Fibroblast of skin of left biceps (primary cell): ENCODE measurements at regions not wholly inside any gene's neighbourhood (a gene's known extent, or its start where the extent isn't known, plus 50 kb on each side); places are given as distances from the start of the nearest gene placed in this dataset.

Experiments used
- DNase-seq, 2 experiments: peaks; one replicate each; pipeline ENCODE4 v3.0.0-alpha.2; 2013; ENCODE audit warnings: low read depth in 2 of 2

DNA sequence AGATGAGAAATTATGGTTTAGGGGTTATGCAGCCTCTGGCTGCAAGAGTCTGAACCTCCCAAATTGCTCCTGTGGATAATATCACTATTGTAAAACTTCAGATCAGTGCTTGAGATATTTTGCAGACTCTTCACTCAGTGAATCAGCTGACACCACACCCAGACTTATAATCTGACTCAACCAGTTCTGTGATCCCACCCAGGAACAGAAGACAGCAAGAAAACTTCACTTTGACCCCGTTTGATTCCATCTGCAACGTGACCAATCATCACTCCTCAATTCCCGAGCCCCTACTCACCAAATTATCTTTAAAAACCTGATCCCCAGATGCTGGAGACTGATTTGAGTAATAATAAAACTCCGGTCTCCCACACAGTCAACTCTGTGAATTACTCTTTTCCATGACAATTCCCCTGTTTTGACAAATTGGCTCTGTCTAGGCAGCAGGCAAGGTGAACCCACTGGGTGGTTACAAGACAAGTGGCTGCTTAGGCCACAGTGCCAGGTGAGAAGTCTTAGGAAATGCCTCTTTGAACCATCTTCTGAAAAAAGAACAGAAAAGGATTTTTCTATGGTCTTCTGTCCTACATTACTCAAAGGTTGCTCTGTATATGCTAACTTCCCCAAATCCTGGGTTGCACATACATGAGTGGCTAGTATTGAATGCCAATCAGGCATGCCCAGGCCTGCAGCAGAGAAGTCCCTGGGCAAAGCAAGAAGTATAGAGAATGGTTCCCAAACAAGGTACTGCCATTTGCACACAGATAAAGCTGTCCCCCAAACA is 588.0 kb downstream of the PRELID2 start:
- DNase-seq = no peak

- DNase-seq = no peak
Measured at GRCh38 chr5:145246379-145246778, 588.8 kb downstream of the PRELID2 start.

DNA sequence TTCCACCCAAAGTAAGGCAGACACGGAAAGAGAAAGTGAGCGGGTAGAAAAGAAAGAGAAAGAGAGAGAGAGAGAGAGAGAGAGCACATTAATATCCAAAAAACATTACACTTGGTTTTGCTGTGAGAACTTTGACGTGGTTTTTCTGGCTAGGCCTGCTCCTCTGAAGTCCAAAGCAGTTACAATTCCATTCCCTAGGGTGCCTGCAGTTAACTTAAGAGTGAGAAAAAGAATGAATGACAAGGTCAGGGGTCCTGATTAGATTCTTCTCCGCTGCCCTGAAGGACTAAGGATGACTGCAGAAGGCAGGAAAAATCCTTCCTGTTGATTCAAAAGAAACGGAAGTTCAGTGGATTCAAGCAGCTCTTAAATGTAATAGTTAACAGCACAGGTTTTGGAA is 589.8 kb downstream of the PRELID2 start:
- no peak for DNase-seq

DNA sequence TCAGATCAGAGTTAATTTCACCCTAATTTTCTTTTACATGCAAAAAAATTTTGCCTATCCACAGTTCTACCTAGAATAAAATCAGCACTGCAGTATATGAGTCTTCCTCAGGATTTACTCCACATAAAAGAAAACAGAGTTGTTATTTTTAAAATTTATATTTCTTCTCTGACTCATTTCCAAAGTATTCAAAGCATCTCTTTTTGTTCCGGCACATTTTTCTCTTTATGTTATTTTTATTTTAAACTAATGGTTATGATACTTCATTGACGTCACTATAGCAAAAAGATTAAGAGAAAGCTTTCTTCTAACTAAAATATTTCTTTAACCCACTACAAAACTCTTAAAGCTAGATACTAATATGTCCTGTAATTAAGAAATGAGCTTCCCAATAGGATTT is 590.4 kb downstream of the PRELID2 start:
- DNase-seq = peak in 1 of 2 experiments; percentile 9

- no peak for DNase-seq
Measured at GRCh38 chr5:145244251-145244650, 590.9 kb downstream of the PRELID2 start.

DNA sequence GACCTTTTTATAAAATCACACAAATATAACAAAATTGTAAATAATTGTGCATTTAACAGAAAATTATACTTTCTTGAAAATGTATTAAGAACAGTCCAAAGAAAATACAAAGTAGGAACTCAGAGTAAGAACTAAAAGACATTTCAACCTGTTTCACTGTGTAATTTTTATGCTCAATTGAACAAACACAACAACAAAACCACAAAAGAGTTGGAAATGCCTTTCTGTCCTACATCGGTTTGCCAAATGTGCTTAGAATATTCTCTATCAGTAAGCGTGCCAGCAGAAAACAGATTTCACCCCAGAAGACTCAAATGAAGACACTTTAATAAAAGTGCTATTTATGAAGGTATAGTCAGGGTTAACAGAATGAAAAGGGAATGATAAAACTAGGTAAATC is 592.1 kb downstream of the PRELID2 start:
- no peak for DNase-seq

DNA sequence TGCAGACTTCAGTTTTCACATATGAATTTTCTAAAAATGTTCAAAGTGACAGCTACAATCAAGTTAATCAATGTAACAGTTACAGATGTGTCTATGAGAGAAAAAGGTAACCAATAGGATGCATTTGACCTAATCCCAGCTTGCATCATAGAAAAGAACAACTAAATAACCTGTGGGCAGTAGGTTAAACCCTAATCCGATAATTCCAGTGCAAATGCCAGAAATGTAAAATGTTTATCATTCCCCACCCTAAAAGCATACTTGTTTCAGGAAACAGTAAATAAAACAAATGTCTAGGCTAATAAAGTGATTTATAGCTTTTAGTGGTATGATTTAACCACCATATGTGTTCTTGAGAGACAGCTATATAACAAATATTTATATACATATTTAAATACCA is 592.6 kb downstream of the PRELID2 start:
- no peak for DNase-seq

DNA sequence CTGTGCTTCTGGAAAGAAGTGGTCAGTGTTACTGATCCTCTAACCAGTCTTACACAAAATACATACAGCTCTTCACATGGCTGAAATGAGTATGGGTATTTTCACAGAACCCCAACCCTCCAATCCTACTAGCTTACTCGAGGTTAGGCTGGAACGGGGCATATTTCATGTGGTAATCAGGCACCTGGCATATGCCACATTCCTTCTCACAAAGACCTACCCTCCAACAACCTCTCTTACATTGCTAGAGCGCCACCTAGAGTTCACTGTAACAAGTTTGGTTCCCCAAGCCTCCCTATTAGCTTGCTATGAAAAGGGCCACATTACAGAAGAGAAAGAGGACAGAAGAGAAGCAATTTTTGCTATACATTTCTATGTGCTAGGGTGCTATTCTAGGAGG is 597.3 kb downstream of the PRELID2 start:
- no peak for DNase-seq

GRCh38 chr5:145236983-145237382 is 598.2 kb downstream of the PRELID2 start:
- no peak for DNase-seq

DNA sequence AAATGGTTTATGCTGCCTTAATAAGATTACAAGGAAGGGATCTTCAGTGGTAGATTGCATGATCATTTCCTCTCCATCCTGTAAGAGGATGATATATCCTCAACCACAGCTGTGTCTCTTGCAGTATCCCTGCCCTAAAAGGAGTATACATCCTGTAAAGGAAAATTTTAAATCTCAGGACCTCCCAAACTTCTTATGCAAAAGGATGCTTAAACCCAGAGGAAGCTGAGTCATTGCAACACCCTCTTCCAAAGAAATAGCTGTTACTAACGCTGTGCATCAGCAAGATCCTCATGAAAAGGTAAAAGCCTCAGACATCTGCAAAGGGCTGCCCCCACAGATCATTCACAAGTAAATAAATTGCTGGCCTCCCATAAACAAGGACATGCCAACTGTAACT is 599.0 kb downstream of the PRELID2 start:
- no peak for DNase-seq

DNA sequence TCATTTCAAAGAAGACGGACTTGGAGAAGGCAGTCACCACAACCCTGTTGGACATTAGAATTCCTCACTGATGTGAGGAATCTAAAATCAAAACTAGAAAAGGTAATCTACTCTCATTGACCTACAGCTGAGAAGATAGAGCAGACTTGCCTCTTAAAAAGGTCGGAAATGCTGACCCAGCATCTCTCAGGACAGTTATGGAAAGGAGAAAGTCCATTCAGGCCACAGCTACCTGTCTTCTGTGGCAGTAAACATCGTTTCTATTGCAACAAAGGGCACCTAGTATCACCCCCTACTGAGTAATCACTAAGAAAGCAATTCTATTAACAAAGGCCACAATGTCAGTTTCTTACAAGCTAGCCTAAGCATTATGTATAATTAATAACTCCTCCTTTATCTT is 601.7 kb downstream of the PRELID2 start:
- DNase-seq = no peak

GRCh38 chr5:145230781-145231180 is 604.4 kb downstream of the PRELID2 start:
- DNase-seq = no peak

- no peak for DNase-seq
Measured at GRCh38 chr5:145228564-145228963, 606.6 kb downstream of the PRELID2 start.

GRCh38 chr5:145227881-145228280 is 607.3 kb downstream of the PRELID2 start:
- DNase-seq = no peak

DNA sequence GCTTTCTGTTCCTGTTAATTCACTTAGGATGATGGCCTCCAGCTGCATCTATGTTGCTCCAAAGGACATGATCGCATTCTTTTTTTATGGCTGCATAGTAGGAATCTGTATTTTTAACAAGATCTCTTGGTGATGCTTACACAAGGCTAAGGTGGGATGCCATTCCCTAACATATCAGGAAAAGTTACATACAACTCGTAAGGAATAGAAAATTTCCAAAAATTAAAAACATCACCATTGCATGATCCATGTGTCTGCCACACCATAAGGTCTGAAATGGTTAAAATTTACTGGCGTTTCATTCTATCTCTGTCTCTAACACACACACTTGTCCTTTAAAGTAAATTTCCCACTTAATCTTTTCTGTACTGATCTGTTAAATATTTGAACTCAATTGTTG is 608.4 kb downstream of the PRELID2 start:
- DNase-seq = no peak

GRCh38 chr5:145225529-145225928 is 609.6 kb downstream of the PRELID2 start:
- no peak for DNase-seq

DNA sequence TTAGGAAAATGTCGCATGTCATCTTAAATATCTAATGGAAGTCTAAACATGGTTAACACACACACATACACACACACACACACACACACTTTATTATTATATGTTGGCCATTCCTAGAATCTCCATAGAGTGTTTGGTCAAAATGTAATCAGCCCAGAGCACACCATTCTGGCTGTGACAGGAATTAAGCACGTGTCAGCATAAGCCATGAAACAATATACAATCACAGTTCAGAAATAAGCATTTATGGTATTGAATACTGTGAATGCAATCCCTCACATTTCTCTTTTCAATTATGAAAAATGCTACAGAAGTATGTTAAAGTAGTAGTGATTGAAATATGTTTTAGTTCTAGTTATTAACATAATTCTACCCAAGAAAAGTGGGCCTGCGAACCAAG is 611.6 kb downstream of the PRELID2 start:
- no peak for DNase-seq

DNA sequence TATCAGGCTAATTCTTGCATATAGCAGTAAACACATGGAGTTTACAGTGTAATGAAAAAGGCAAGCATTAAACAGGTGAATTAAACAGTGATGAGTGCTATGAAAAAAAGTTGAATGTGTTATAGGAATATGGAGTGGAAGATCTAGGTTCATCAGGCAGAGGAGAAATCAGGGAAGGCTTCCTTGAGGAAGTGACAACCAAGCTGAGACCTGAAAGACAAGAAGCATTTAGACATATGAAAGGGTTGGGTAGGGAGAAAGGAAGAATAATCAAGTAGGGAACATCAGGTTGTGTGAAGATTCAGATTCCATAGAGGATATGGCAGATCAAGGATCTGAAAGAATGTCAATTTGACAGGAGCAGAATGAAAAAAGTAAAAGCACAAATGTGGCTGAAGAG is 612.5 kb downstream of the PRELID2 start:
- no peak for DNase-seq

DNA sequence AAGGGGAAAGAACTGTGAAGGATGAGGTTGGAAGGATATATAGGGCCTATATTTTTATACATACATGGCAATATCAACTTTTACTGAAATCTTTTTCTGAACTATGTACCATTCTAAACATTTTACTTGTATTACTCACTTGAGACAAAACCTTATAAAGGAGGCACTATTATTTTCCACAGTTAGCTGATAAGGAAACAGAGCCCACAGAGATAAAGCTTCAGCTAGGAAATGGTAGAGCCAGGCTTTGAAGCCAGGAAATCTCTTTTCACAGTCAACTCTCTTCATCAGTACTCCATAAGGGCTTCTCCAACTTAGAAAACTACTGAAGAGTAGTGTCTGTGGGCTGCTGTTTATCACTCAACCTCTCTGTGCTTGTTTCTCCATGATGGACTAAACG is 613.7 kb downstream of the PRELID2 start:
- DNase-seq = no peak

GRCh38 chr5:145220481-145220880 is 614.7 kb downstream of the PRELID2 start:
- DNase-seq = no peak

GRCh38 chr5:145218982-145219381 is 616.2 kb downstream of the PRELID2 start:
- no peak for DNase-seq

GRCh38 chr5:145218019-145218418 is 617.1 kb downstream of the PRELID2 start:
- no peak for DNase-seq

DNA sequence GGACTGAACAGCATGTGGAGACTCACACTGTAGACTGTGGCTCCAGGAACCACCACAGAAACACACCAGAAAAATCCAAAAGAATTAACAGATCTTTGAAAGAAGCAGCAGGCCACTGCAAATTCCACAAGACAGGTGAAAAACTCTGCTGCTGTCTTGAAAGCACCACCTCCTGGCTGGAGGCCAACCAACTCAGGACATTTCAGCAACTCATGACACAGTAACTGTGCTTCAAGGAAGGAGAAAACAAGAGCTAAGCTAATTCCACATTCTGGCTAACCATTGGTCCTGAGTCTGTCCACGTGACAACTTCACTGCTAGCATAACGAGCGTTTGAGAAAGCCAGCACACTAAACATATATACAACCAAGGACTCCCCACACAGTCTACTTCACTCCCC is 625.1 kb downstream of the PRELID2 start:
- no peak for DNase-seq

DNA sequence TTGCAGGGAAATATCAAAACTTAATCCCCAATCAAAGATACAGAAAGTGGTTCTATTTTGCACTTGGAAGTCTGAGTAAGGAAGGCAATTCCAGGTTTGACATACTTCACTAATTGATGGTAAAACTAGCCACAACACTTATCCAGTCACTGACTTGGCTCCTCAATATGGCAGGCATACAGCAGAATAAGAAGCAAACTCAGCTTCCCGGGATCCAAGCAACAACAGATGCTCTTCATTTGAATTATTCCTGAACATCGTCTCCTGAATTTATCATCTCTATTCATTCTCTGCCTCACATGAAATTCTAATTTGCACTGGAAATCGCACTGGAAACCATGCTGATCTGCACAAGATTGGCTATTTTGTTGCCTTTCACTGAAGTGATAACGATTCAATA is 629.6 kb downstream of the PRELID2 start:
- no peak for DNase-seq
